Fibroblast of lung (primary cell): ENCODE measurements at regions not wholly inside any gene's neighbourhood (a gene's known extent, or its start where the extent isn't known, plus 50 kb on each side); places are given as distances from the start of the nearest gene placed in this dataset.

Experiments used
- EZH2 ChIP-seq: IDR thresholded peaks from 2 replicates; pipeline ENCODE4 v1.5.1; 2012; ENCODE audit warnings: low read length, control low read depth, mild to moderate bottlenecking; ENCODE audit errors: missing control alignments
- TF ChIP-seq, protein P1 (sequence below), 2 donors: IDR thresholded peaks in 1 of 2; conservative IDR thresholded peaks in 1 of 2; 1 replicate in 1 of 2; 2 replicates in 1 of 2; pipeline ENCODE4 v1.5.1; 2011 to 2012; ENCODE audit warnings: low read length in 2 of 2, control low read depth in 1 of 2, inconsistent platforms in 1 of 2, low read depth in 1 of 2, mild to moderate bottlenecking in 1 of 2

DNA sequence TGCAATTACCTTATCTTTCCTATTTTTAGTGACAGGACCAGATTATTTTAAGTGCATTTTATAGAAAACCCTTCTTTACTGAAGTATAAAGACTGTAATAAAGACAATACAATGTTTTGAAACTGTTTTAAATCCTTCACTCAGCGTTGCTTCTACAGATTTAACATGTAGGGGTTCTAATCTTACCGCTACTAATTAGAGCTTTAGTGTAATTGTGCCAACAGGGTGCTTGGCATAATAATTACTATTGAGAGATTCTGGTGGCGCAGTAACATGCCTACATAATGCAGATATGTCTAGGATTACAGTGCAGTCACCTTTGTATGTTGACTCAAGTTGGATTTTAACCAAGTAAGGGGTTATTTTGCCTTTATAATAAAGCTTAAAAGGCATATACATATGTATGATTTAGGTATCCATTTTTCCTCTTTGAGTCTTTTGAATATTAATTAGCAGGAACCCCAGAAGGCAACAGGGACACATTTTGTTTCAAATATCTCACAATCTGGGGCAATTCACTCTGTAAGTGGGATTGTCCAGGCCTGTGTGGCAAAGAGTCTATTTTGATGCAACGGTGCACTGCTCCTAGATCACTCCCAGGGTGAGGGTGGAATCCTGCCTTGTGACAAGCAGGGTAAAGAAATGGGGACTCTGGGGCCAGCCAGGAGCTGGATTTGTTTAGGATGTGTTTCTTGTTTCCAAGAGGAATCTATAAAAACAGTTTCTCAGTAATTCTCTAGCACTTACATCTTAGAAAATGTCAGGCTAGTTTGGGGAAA, 604.7 kb upstream of the SALL1 start:
- TF ChIP-seq, protein P1, sequence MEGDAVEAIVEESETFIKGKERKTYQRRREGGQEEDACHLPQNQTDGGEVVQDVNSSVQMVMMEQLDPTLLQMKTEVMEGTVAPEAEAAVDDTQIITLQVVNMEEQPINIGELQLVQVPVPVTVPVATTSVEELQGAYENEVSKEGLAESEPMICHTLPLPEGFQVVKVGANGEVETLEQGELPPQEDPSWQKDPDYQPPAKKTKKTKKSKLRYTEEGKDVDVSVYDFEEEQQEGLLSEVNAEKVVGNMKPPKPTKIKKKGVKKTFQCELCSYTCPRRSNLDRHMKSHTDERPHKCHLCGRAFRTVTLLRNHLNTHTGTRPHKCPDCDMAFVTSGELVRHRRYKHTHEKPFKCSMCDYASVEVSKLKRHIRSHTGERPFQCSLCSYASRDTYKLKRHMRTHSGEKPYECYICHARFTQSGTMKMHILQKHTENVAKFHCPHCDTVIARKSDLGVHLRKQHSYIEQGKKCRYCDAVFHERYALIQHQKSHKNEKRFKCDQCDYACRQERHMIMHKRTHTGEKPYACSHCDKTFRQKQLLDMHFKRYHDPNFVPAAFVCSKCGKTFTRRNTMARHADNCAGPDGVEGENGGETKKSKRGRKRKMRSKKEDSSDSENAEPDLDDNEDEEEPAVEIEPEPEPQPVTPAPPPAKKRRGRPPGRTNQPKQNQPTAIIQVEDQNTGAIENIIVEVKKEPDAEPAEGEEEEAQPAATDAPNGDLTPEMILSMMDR (conservative IDR thresholded peaks at IDR 0.05 in 1 of 2, IDR thresholded peaks at IDR 0.05 in 1 of 2; ENCODE audit: low read depth in 1 of 2, low read length in 2 of 2): no peak
- TF ChIP-seq EZH2: no peak
